ENCODE measurements at regions not wholly inside any gene's neighbourhood (a gene's known extent, or its start where the extent isn't known, plus 50 kb on each side); places are given as distances from the start of the nearest gene placed in this dataset.

GRCh38 chr2:238711346-238711745 is 136.5 kb upstream of the TWIST2 start:
- no peak for TF ChIP-seq CTCF (conservative IDR thresholded peaks at IDR 0.05 in 1 of 2, IDR thresholded peaks at IDR 0.05 in 1 of 2; ENCODE audit: extremely low read depth in 1 of 2, insufficient read depth in 1 of 2, low read depth in 1 of 2, low read length in 2 of 2)
- no peak for TF ChIP-seq EZH2 (IDR thresholded peaks at IDR 0.05; ENCODE audit: borderline replicate concordance, low read length)
